WTC11 (cell line): ENCODE measurements at regions not wholly inside any gene's neighbourhood (a gene's known extent, or its start where the extent isn't known, plus 50 kb on each side); places are given as distances from the start of the nearest gene placed in this dataset.

Experiments used
- ATAC-seq: fragments of 200-7000 bp; cut with Tn5 transposase; 2 replicates; pipeline ENCODE4 v1.10.0; 2021; ENCODE audit warnings: mild to moderate bottlenecking, moderate library complexity
- CTCF ChIA-PET: fragments of 300-600 bp; sonication (Branson Sonifier 250); formaldehyde crosslinking; loops from one replicate; lab custom pipeline; 2021; ENCODE audit warnings: antibody characterized with exemption; lab: Charles Lee
- POLR2A ChIA-PET: fragments of 350-600 bp; sonication (Branson Sonifier 250); formaldehyde crosslinking; loops from one replicate; lab custom pipeline; 2021; ENCODE audit warnings: antibody characterized with exemption; lab: Charles Lee
- DNase-seq: peaks from one replicate; pipeline ENCODE4 v3.0.0; 2021; ENCODE audit warnings: low spot score
- H3K27ac Mint-ChIP-seq: 2 replicates; pipeline ENCODE4 v1.8.0; 2021; ENCODE audit warnings: mixed read lengths
- H3K27me3 Mint-ChIP-seq: 2 replicates; pipeline ENCODE4 v1.8.0; 2021; ENCODE audit warnings: low read depth, mild to moderate bottlenecking, moderate library complexity, mixed read lengths
- H3K36me3 Mint-ChIP-seq: 2 replicates; pipeline ENCODE4 v1.8.0; 2021; ENCODE audit warnings: mixed read lengths
- H3K4me1 Mint-ChIP-seq: 2 replicates; pipeline ENCODE4 v1.8.0; 2022; ENCODE audit warnings: mixed read lengths
- H3K4me3 Mint-ChIP-seq: 2 replicates; pipeline ENCODE4 v1.8.0; 2021; ENCODE audit warnings: mild to moderate bottlenecking, moderate library complexity, mixed read lengths
- H3K9me3 Mint-ChIP-seq: 2 replicates; pipeline ENCODE4 v1.8.0; 2021; ENCODE audit warnings: mixed read lengths
- AFF4 ChIP-seq: sonication (generic); formaldehyde crosslinking; IDR thresholded peaks from 2 replicates; pipeline ENCODE4 v1.8.1; 2023; ENCODE audit warnings: mild to moderate bottlenecking, missing genetic modification reagents, borderline replicate concordance
- CBFB ChIP-seq: sonication (generic); formaldehyde crosslinking; IDR thresholded peaks from 2 replicates; pipeline ENCODE4 v1.8.1; 2022; ENCODE audit warnings: mild to moderate bottlenecking, low read depth, missing genetic modification reagents
- EMX1 ChIP-seq: fragments of 250-450 bp; sonication (Bioruptor Pico); IDR thresholded peaks from 2 replicates; pipeline ENCODE4 v1.8.0; 2021; ENCODE audit warnings: mild to moderate bottlenecking
- FOXP4 ChIP-seq: sonication (generic); formaldehyde crosslinking; IDR thresholded peaks from 2 replicates; pipeline ENCODE4 v1.8.0; 2022; ENCODE audit warnings: mild to moderate bottlenecking, missing genetic modification reagents
- GABPB1 ChIP-seq: sonication (generic); formaldehyde crosslinking; IDR thresholded peaks from 2 replicates; pipeline ENCODE4 v1.8.1; 2023; ENCODE audit warnings: mild to moderate bottlenecking, missing genetic modification reagents
- JUN ChIP-seq: sonication (generic); formaldehyde crosslinking; IDR thresholded peaks from 2 replicates; pipeline ENCODE4 v1.8.0; 2023; ENCODE audit warnings: mild to moderate bottlenecking, missing genetic modification reagents
- NFATC4 ChIP-seq: fragments of 250-450 bp; sonication (Bioruptor Pico); IDR thresholded peaks from 2 replicates; pipeline ENCODE4 v1.9.0; 2021; ENCODE audit warnings: mild to moderate bottlenecking
- NR3C1 ChIP-seq: sonication (generic); formaldehyde crosslinking; conservative IDR thresholded peaks from 2 replicates; pipeline ENCODE4 v1.8.1; 2023; ENCODE audit warnings: low read depth, mild to moderate bottlenecking, missing genetic modification reagents
- TEAD4 ChIP-seq: sonication (generic); formaldehyde crosslinking; IDR thresholded peaks from 2 replicates; pipeline ENCODE4 v1.8.0; 2022; ENCODE audit warnings: mild to moderate bottlenecking, missing genetic modification reagents
- TP53 ChIP-seq: sonication (generic); formaldehyde crosslinking; IDR thresholded peaks from 2 replicates; pipeline ENCODE4 v1.8.1; 2023; ENCODE audit warnings: mild to moderate bottlenecking, missing genetic modification reagents
- USF2 ChIP-seq: sonication (generic); formaldehyde crosslinking; IDR thresholded peaks from 2 replicates; pipeline ENCODE4 v1.8.1; 2023; ENCODE audit warnings: mild to moderate bottlenecking, missing genetic modification reagents, moderate library complexity
- ZNF219 ChIP-seq: sonication (generic); formaldehyde crosslinking; IDR thresholded peaks from 2 replicates; pipeline ENCODE4 v1.8.0; 2023; ENCODE audit warnings: missing genetic modification reagents, mild to moderate bottlenecking, borderline replicate concordance
- ZNF396 ChIP-seq: fragments of 250-450 bp; sonication (Bioruptor Pico); IDR thresholded peaks from 2 replicates; pipeline ENCODE4 v1.8.0; 2021; ENCODE audit warnings: mild to moderate bottlenecking, moderate library complexity, borderline replicate concordance
- ZNF416 ChIP-seq: fragments of 250-450 bp; sonication (Bioruptor Pico); IDR thresholded peaks from 2 replicates; pipeline ENCODE4 v1.9.0; 2021; ENCODE audit warnings: mild to moderate bottlenecking, inconsistent platforms
- TF ChIP-seq, protein P1 (sequence below): fragments of 250-450 bp; sonication (Bioruptor Pico); conservative IDR thresholded peaks from 2 replicates; pipeline ENCODE4 v1.9.0; 2021; ENCODE audit warnings: mild to moderate bottlenecking
- TF ChIP-seq, protein P2 (sequence below): sonication (generic); formaldehyde crosslinking; IDR thresholded peaks from 2 replicates; pipeline ENCODE4 v1.8.1; 2023; ENCODE audit warnings: mild to moderate bottlenecking, moderate library complexity, missing genetic modification reagents
- TF ChIP-seq, protein P3 (sequence below): fragments of 250-450 bp; sonication (Bioruptor Pico); IDR thresholded peaks from 2 replicates; pipeline ENCODE4 v2.1.2; 2022; ENCODE audit warnings: mild to moderate bottlenecking, moderate library complexity
- TF ChIP-seq, protein P4 (sequence below): fragments of 200-600 bp; IDR thresholded peaks from 2 replicates; pipeline ENCODE4 v1.8.0; 2022; ENCODE audit warnings: antibody characterized with exemption

DNA sequence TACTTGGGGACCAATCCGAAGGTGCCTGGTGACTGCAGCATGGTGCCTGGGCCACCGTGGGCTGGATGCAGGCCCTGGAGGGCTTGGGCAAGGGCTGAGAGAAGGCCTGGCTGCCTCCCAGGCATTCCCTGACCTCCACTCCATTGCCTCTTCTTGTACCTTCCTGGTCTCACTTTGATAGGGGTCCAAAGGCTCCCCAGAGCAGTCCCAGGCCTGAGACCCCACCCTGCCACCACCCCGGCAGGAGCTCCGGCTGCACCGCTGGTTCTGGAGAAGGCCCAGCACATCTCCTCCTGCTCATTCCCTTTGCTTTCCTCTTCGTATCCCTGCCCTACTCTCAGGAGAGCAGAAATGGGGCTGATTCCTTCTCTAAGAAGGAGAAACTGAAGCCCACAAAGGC lies 133.3 kb upstream of the IPO9 start (continued):
- TF ChIP-seq, protein P1, sequence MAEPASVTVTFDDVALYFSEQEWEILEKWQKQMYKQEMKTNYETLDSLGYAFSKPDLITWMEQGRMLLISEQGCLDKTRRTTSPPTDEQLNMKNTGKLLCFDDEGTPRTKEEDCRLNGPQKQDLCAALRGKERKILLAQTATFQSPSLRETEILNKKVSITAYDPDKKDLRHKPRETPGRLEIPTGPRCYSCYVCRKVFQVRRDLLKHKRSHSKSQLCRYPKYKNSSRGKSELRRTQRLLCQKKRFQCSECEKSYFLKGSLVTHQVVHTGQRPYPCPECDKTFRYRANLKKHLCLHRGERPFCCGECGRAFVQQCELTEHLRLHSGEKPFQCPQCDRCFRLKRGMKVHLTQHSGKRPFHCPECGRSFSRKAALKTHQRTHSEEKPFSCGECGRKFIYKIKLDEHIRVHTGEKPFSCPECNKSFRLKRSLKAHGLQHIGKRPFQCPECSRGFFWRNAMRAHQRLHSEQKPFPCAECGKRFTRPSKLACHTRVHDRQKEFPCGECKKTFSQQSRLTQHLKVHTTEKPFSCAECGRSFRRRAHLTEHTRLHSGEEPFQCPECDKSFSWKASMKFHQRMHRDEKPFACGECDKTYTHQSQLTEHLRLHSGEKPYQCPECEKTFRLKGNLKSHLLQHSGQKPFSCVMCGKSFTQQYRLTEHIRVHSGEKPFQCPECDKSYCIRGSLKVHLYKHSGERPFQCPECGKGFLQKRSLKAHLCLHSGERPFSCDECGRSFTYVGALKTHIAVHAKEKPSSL (CRISPR knock-in tag) = no peak
- TF ChIP-seq GABPB1 (no peak), EMX1 (CRISPR knock-in tag) (no peak), ZNF416 (CRISPR knock-in tag) (no peak), AFF4 (CRISPR knock-in tag) (no peak), NFATC4 (CRISPR knock-in tag) (no peak)
- TF ChIP-seq, protein P2, sequence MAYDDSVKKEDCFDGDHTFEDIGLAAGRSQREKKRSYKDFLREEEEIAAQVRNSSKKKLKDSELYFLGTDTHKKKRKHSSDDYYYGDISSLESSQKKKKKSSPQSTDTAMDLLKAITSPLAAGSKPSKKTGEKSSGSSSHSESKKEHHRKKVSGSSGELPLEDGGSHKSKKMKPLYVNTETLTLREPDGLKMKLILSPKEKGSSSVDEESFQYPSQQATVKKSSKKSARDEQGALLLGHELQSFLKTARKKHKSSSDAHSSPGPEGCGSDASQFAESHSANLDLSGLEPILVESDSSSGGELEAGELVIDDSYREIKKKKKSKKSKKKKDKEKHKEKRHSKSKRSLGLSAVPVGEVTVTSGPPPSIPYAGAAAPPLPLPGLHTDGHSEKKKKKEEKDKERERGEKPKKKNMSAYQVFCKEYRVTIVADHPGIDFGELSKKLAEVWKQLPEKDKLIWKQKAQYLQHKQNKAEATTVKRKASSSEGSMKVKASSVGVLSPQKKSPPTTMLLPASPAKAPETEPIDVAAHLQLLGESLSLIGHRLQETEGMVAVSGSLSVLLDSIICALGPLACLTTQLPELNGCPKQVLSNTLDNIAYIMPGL (CRISPR knock-in tag) = no peak
- TF ChIP-seq, protein P3, sequence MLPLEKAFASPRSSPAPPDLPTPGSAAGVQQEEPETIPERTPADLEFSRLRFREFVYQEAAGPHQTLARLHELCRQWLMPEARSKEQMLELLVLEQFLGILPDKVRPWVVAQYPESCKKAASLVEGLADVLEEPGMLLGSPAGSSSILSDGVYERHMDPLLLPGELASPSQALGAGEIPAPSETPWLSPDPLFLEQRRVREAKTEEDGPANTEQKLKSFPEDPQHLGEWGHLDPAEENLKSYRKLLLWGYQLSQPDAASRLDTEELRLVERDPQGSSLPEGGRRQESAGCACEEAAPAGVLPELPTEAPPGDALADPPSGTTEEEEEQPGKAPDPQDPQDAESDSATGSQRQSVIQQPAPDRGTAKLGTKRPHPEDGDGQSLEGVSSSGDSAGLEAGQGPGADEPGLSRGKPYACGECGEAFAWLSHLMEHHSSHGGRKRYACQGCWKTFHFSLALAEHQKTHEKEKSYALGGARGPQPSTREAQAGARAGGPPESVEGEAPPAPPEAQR (CRISPR knock-in tag) = no peak

DNA sequence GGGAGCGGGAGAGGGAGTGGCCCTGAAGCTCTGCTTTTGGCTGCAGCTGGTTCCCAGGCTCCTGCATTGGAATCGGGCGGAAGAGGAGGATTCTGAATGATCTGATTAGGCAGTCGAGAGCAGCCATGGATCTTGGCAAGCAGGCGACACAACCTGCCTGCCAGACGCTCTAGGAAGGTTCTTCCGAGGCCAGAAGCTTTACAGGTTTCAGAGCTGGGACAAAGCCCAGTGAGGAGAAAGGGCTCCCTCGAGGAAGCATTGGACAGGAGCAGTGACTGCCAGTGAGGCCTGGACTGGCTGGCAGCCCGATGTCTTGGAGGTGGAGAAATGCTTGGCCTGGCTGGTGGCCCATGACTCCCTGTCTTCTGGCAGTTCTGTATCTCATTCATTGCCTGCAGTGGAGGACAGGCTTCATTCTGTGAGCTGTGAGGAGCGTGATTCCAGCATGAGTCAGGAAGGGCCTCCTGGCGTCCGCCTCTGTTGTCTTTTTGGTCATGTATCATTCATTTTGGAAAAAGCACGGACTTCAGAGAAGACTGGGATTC lies 132.7 kb upstream of the IPO9 start:
- no peak for ATAC-seq
- TF ChIP-seq GABPB1 (no peak), ZNF219 (CRISPR knock-in tag) (no peak)

DNA sequence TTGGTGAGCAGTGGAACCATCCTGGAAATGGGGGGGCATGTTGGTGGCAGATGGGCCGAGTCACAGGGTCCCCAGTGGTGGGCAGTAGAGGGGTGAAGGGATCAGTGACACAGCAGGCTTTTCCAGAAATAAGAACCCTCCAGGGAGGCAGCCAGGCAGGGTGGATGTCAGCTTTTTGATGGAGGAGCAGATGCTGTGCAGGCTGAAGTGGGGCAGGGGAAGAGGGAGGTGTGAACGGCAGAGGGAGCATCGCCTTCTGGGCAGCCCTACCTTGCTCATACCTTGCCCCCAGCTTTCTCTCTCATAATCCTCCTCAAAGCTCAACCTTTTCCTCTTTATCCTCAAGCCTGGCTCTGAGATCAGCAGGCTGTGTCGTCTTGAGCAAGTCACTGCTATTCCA lies 131.8 kb upstream of the IPO9 start:
- peaks cover 12% of the 10 kb centered on the region for H3K4me1 Mint-ChIP-seq
- peaks cover 10% of the 10 kb centered on the region for H3K9me3 Mint-ChIP-seq
- H3K36me3 Mint-ChIP-seq = peaks cover 12% of the 10 kb centered on the region
- POLR2A ChIA-PET = interaction anchor here (0.9 kb wide), 1 partner anchor 48 kb away, joined by 4 read pairs; no protein-coding TSS in a partner anchor
- no peak for ATAC-seq
- DNase-seq = no peak
- H3K4me3 Mint-ChIP-seq = no peak overlapping the region
- no peaks in the 10 kb centered on the region; the same call in 1 of the 2 replicates for H3K27me3 Mint-ChIP-seq
- CTCF ChIA-PET = interaction anchor here (0.9 to 3.0 kb wide), 4 partner anchors 41 to 184 kb away, joined by 3 to 14 read pairs (median 5); no protein-coding TSS in a partner anchor
- no peak overlapping the region for H3K27ac Mint-ChIP-seq
- TF ChIP-seq, protein P4, sequence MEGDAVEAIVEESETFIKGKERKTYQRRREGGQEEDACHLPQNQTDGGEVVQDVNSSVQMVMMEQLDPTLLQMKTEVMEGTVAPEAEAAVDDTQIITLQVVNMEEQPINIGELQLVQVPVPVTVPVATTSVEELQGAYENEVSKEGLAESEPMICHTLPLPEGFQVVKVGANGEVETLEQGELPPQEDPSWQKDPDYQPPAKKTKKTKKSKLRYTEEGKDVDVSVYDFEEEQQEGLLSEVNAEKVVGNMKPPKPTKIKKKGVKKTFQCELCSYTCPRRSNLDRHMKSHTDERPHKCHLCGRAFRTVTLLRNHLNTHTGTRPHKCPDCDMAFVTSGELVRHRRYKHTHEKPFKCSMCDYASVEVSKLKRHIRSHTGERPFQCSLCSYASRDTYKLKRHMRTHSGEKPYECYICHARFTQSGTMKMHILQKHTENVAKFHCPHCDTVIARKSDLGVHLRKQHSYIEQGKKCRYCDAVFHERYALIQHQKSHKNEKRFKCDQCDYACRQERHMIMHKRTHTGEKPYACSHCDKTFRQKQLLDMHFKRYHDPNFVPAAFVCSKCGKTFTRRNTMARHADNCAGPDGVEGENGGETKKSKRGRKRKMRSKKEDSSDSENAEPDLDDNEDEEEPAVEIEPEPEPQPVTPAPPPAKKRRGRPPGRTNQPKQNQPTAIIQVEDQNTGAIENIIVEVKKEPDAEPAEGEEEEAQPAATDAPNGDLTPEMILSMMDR = no peak
- no peak for TF ChIP-seq JUN (CRISPR knock-in tag)
- no peak for TF ChIP-seq TP53 (CRISPR knock-in tag)
- no peak for TF ChIP-seq FOXP4 (CRISPR knock-in tag)
- TF ChIP-seq TEAD4 = no peak
- TF ChIP-seq ZNF396 (CRISPR knock-in tag) = no peak
- TF ChIP-seq USF2 = no peak
- TF ChIP-seq NR3C1 = no peak
- TF ChIP-seq CBFB = no peak

More for the DNA sequence above, 132.7 kb upstream of the IPO9 start:
- H3K36me3 Mint-ChIP-seq = peaks cover 5% of the 10 kb centered on the region; the same call in 1 of the 2 replicates
- ChIA-PET POLR2A (interaction anchor here (0.9 kb wide), 1 partner anchor 47 kb away, joined by 4 read pairs; no protein-coding TSS in a partner anchor), CTCF (interaction anchor here (0.6 to 3.4 kb wide), 7 partner anchors 10 to 184 kb away, joined by 3 to 19 read pairs (median 6); no protein-coding TSS in a partner anchor)
- DNase-seq = no peak
- peaks cover 9% of the 10 kb centered on the region for H3K4me1 Mint-ChIP-seq
- 0 out of 2 replicates have a peak, but pooled peaks cover 3% of the 10 kb centered on the region for H3K9me3 Mint-ChIP-seq
- H3K27me3 Mint-ChIP-seq = no peaks in the 10 kb centered on the region; the same call in 1 of the 2 replicates
- H3K4me3 Mint-ChIP-seq = no peak overlapping the region
- peak overlapping the region; percentile 34; the same call in 1 of the 2 replicates for H3K27ac Mint-ChIP-seq
